Suprapubic skin (tissue), 4 donors: ENCODE measurements at regions not wholly inside any gene's neighbourhood (a gene's known extent, or its start where the extent isn't known, plus 50 kb on each side); places are given as distances from the start of the nearest gene placed in this dataset.

Experiments
- EP300 ChIP-seq: sonication (generic); formaldehyde crosslinking; IDR thresholded peaks from one replicate; pipeline ENCODE4 v1.6.1; 2017; ENCODE audit warnings: antibody characterized with exemption
- POLR2A ChIP-seq, 2 donors: fragments of 450-650 bp; IDR thresholded peaks; one replicate each; pipeline ENCODE4 v1.6.1; 2017; ENCODE audit warnings: antibody characterized with exemption in 2 of 2, mild to moderate bottlenecking in 2 of 2, moderate library complexity in 2 of 2
- POLR2AphosphoS5 ChIP-seq, 3 donors: sonication (generic); formaldehyde crosslinking; IDR thresholded peaks; one replicate each; pipeline ENCODE4 v1.6.1; 2017; ENCODE audit warnings: antibody characterized with exemption in 3 of 3
- TF ChIP-seq, protein P1 (sequence below), 2 donors: fragments of 200-600 bp in 1 of 2; fragments of 450-650 bp in 1 of 2; sonication (generic) in 1 of 2; IDR thresholded peaks; one replicate each; pipeline ENCODE4 v1.5.1; 2016 to 2019; ENCODE audit warnings: antibody characterized with exemption in 2 of 2, mild to moderate bottlenecking in 1 of 2, moderate library complexity in 1 of 2

DNA sequence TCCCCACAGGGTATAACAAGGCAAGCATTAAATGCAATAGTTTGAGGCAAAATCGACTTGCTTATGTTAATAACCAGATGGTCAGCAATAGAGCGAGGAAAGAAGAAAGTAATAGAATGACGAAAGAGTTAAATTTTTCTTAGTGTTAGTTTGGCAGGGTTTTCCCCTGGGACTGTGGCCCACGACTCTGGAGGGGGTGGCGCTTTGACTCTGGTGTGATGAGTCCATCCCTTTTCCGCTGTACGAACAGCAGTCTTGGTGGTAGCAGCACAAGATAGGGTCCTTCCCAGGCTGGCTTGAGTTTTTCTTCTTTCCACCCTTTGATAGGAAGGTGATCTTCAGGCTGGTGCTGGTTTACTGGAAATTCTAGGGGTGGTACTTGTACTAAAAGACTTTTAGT, 69.2 kb upstream of the GMDS start:
- TF ChIP-seq, protein P1, sequence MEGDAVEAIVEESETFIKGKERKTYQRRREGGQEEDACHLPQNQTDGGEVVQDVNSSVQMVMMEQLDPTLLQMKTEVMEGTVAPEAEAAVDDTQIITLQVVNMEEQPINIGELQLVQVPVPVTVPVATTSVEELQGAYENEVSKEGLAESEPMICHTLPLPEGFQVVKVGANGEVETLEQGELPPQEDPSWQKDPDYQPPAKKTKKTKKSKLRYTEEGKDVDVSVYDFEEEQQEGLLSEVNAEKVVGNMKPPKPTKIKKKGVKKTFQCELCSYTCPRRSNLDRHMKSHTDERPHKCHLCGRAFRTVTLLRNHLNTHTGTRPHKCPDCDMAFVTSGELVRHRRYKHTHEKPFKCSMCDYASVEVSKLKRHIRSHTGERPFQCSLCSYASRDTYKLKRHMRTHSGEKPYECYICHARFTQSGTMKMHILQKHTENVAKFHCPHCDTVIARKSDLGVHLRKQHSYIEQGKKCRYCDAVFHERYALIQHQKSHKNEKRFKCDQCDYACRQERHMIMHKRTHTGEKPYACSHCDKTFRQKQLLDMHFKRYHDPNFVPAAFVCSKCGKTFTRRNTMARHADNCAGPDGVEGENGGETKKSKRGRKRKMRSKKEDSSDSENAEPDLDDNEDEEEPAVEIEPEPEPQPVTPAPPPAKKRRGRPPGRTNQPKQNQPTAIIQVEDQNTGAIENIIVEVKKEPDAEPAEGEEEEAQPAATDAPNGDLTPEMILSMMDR (IDR thresholded peaks at IDR 0.05), result no peak
- TF ChIP-seq POLR2A (IDR thresholded peaks at IDR 0.05) (no peak), POLR2AphosphoS5 (IDR thresholded peaks at IDR 0.05) (no peak), EP300 (no peak)
